ENCODE measurements at regions not wholly inside any gene's neighbourhood (a gene's known extent, or its start where the extent isn't known, plus 50 kb on each side); places are given as distances from the start of the nearest gene placed in this dataset.

- TF ChIP-seq EZH2phosphoT487 (IDR thresholded peaks at IDR 0.05; ENCODE audit: borderline replicate concordance, low read length) (no peak), CTCF (conservative IDR thresholded peaks at IDR 0.05; ENCODE audit: low read depth, low read length) (no peak)
These were observed 816.0 kb downstream of the SQOR start for GRCh38 chr15:46450810-46451182.

Measured in PC-3 (cell line).